Right cardiac atrium (tissue), 5 donors: ENCODE measurements at regions not wholly inside any gene's neighbourhood (a gene's known extent, or its start where the extent isn't known, plus 50 kb on each side); places are given as distances from the start of the nearest gene placed in this dataset.
A peak's percentile ranks its signal among the peaks of the same experiment; 100 is the strongest.

Source experiments
- ATAC-seq, 2 donors: fragments of 200-7000 bp; cut with Tn5 transposase; one replicate each; pipeline versions ENCODE4 v1.8.0 to v1.9.1; 2020; ENCODE audit warnings: moderate library complexity in 2 of 2, mild to moderate bottlenecking in 1 of 2
- DNase-seq, 3 donors: peaks; one replicate each; pipeline ENCODE4 v3.0.0-alpha.2; 2020
- H3K27ac ChIP-seq: one replicate; pipeline ENCODE4 v1.5.1; 2013; ENCODE audit warnings: mild to moderate bottlenecking, low read length, control low read depth, moderate library complexity
- H3K27me3 ChIP-seq: one replicate; pipeline ENCODE4 v1.6.1; 2013; ENCODE audit not compliant: control insufficient read depth, insufficient read depth
- H3K4me1 ChIP-seq: one replicate; pipeline ENCODE4 v1.6.1; 2013; ENCODE audit warnings: low read length; ENCODE audit not compliant: control insufficient read depth, insufficient read depth
- H3K4me3 ChIP-seq: one replicate; pipeline ENCODE4 v1.5.1; 2013; ENCODE audit warnings: low read length, control low read depth
- H3K9me3 ChIP-seq: one replicate; pipeline ENCODE4 v1.6.1; 2013; ENCODE audit warnings: low read length; ENCODE audit not compliant: control insufficient read depth
- WGBS: extraction: QIAGEN DNeasy Blood & Tissue Kit; methylation state at CpG from one replicate; pipeline ENCODE4 v1.1.7; 2013; 5-methylcytosine and 5-hydroxymethylcytosine counted together
- intact Hi-C, 4 donors: fragments of 100-400 bp; cut with DNase I; formaldehyde crosslinking; loops; one replicate each; pipeline versions ENCODE4 v1.11.0 to v1.14.0; 2022 to 2023
- donor health status: healthy with polysubstance abuse.
- donor health status: DM: no; HTN: yes; CAD: no.
- donor health status: DM: no; HTN: no; CAD: no.
- donor health status: DM: no; HTN: yes; CAD: no; lungs with severe emphysema.
- donor health status: DM: yes; HTN: yes; CAD: no.

- no peak for ATAC-seq
- WGBS = 78% methylated on average over 1 of the region's 1 CpG
- Histone ChIP-seq H3K4me1 (no peaks in the 10 kb centered on the region), H3K27ac (no peak overlapping the region), H3K4me3 (no peak overlapping the region), H3K27me3 (no peaks in the 10 kb centered on the region), H3K9me3 (no peaks in the 10 kb centered on the region)
- no peak for DNase-seq
- intact Hi-C loops = no loop called here
These were observed 138.5 kb upstream of the AGR3 start for GRCh38 chr7:17020250-17020649.

- H3K4me1 ChIP-seq = no peaks in the 10 kb centered on the region
- no peaks in the 10 kb centered on the region for H3K27me3 ChIP-seq
- H3K4me3 ChIP-seq = no peak overlapping the region
- H3K27ac ChIP-seq = no peak overlapping the region
- intact Hi-C loops = no loop called here
- no peaks in the 10 kb centered on the region for H3K9me3 ChIP-seq
- 76% methylated on average over 3 of the region's 3 CpGs for WGBS
- ATAC-seq = no peak
- no peak for DNase-seq
These were observed 139.4 kb upstream of the AGR3 start for GRCh38 chr7:17021205-17021604.

- WGBS = 95% methylated on average over 3 of the region's 3 CpGs
- Histone ChIP-seq H3K9me3 (no peaks in the 10 kb centered on the region), H3K27ac (no peak overlapping the region), H3K4me1 (no peaks in the 10 kb centered on the region), H3K4me3 (no peak overlapping the region), H3K27me3 (no peaks in the 10 kb centered on the region)
- ATAC-seq = no peak
- no peak for DNase-seq
- intact Hi-C loops = no loop called here
These were observed 141.1 kb upstream of the AGR3 start for GRCh38 chr7:17022920-17023319.

DNA sequence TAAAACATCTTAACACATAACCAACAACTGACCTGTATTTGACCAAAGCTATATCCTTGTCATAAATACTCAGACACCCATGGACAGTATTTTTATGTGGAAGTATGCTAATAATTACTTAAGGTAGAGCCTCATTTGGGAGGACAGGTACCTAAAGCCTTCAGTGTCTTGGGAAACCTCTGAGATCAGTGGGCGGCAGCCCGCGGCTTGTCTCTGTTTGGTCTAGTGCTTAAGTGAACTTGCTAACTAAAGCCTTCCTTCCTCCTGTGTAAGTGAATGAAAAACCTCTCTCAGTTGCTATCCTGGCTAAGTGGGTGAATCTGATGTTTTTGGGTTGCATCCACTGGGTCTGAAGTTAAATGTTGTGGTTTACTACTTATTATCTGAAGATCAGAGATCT is 144.5 kb upstream of the AGR3 start:
- intact Hi-C loops = no loop called here
- 92% methylated on average over 3 of the region's 3 CpGs for WGBS
- ATAC-seq (no peak), DNase-seq (no peak)
- Histone ChIP-seq H3K9me3 (no peaks in the 10 kb centered on the region), H3K27ac (no peak overlapping the region), H3K4me3 (no peak overlapping the region), H3K4me1 (no peaks in the 10 kb centered on the region), H3K27me3 (no peaks in the 10 kb centered on the region)

GRCh38 chr7:17027143-17027788 is 145.5 kb upstream of the AGR3 start:
- intact Hi-C loops = no loop called here
- Histone ChIP-seq H3K27me3 (no peaks in the 10 kb centered on the region), H3K4me1 (no peaks in the 10 kb centered on the region), H3K9me3 (no peaks in the 10 kb centered on the region), H3K27ac (no peak overlapping the region), H3K4me3 (no peak overlapping the region)
- ATAC-seq (no peak), DNase-seq (no peak)
- 72% methylated on average over 4 of the region's 4 CpGs for WGBS

- intact Hi-C loops = no loop called here
- Histone ChIP-seq H3K4me3 (no peak overlapping the region), H3K27ac (no peak overlapping the region), H3K9me3 (no peaks in the 10 kb centered on the region), H3K27me3 (no peaks in the 10 kb centered on the region), H3K4me1 (no peaks in the 10 kb centered on the region)
- WGBS = 92% methylated on average over 1 of the region's 1 CpG
- DNase-seq (no peak), ATAC-seq (no peak)
These were observed 146.0 kb upstream of the AGR3 start for GRCh38 chr7:17027789-17028152.

DNA sequence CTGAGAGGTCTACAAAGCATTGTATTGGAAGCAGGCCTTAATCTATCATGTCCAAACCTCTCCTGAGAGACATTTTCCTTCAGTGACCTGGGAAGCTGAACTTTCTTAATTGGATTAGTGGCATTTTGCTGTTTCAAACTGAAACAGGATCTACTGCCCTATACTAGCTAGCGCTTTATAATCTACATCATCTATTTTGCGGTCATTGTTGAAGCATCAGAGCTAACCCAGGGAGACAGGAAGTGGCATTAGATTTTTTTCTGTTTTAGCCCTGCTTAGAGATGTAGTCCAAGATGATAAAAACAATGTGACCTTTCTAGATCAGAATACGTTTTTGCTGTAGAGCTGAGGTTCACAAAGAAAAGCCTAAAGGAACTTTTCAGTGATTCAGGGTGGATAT is 147.4 kb upstream of the AGR3 start:
- H3K27ac ChIP-seq = no peak overlapping the region
- H3K4me1 ChIP-seq = no peaks in the 10 kb centered on the region
- WGBS = 82% methylated on average over 3 of the region's 3 CpGs
- no peak overlapping the region for H3K4me3 ChIP-seq
- no peaks in the 10 kb centered on the region for H3K27me3 ChIP-seq
- ATAC-seq (no peak), DNase-seq (no peak)
- intact Hi-C loops = no loop called here
- H3K9me3 ChIP-seq = no peaks in the 10 kb centered on the region

DNA sequence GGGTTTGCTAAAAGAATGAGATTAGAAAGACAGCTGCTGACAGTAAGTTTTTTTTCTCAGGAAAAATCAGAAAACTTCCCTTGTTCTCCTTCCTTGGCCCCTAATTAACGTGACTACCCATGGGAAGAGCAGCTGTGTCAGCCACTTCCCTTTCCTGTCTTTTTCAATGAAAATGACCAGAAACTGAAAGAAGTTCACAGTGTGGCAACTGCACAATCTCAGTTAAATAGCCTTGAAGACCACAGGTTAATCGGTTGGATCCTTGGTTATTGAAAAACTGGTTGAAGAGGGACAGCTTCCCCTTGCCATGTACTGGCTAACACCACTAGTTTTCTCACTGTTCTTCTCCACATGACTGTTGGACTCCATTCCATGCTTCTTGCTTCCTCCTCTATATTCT is 148.8 kb upstream of the AGR3 start:
- Histone ChIP-seq H3K4me3 (no peak overlapping the region), H3K9me3 (no peaks in the 10 kb centered on the region), H3K27ac (no peak overlapping the region), H3K4me1 (no peaks in the 10 kb centered on the region), H3K27me3 (no peaks in the 10 kb centered on the region)
- ATAC-seq (no peak), DNase-seq (no peak)
- intact Hi-C loops = no loop called here
- WGBS = 53% methylated on average over 2 of the region's 2 CpGs

GRCh38 chr7:17031906-17032551 is 150.2 kb upstream of the AGR3 start:
- DNase-seq (no peak), ATAC-seq (no peak)
- Histone ChIP-seq H3K27me3 (no peaks in the 10 kb centered on the region), H3K4me3 (no peak overlapping the region), H3K9me3 (no peaks in the 10 kb centered on the region), H3K27ac (no peak overlapping the region), H3K4me1 (no peaks in the 10 kb centered on the region)
- intact Hi-C loops = no loop called here
- WGBS = 99% methylated on average over 1 of the region's 1 CpG

- Histone ChIP-seq H3K4me1 (no peaks in the 10 kb centered on the region), H3K27ac (no peak overlapping the region), H3K27me3 (no peaks in the 10 kb centered on the region), H3K9me3 (no peaks in the 10 kb centered on the region), H3K4me3 (no peak overlapping the region)
- intact Hi-C loops = no loop called here
- ATAC-seq = no peak
- peak in 1 of 3 donors; percentile 49 for DNase-seq
- WGBS = 88% methylated on average over 4 of the region's 4 CpGs
These were observed 151.5 kb upstream of the AGR3 start for GRCh38 chr7:17033245-17033644.

GRCh38 chr7:17036584-17036983 is 154.8 kb upstream of the AGR3 start:
- no peak overlapping the region for H3K4me3 ChIP-seq
- DNase-seq = no peak
- ATAC-seq = no peak

GRCh38 chr7:17037356-17037755 is 155.6 kb upstream of the AGR3 start:
- intact Hi-C loops = no loop called here
- 95% methylated on average over 3 of the region's 3 CpGs for WGBS
- H3K9me3 ChIP-seq = no peaks in the 10 kb centered on the region
- H3K4me3 ChIP-seq = no peak overlapping the region
- ATAC-seq (no peak), DNase-seq (no peak)
- H3K27ac ChIP-seq = no peak overlapping the region
- peaks cover 2% of the 10 kb centered on the region for H3K4me1 ChIP-seq
- no peaks in the 10 kb centered on the region for H3K27me3 ChIP-seq

More at GRCh38 chr7:17036584-17036983, 154.8 kb upstream of the AGR3 start:
- H3K27ac ChIP-seq = no peak overlapping the region
- intact Hi-C loops = no loop called here
- 92% methylated on average over 2 of the region's 2 CpGs for WGBS
- no peaks in the 10 kb centered on the region for H3K9me3 ChIP-seq
- H3K4me1 ChIP-seq = peaks cover 2% of the 10 kb centered on the region
- H3K27me3 ChIP-seq = no peaks in the 10 kb centered on the region
